Astrocyte (in vitro differentiated cells and primary cell): ENCODE measurements at regions not wholly inside any gene's neighbourhood (a gene's known extent, or its start where the extent isn't known, plus 50 kb on each side); places are given as distances from the start of the nearest gene placed in this dataset.

Experiments
- EZH2 ChIP-seq: IDR thresholded peaks from 2 replicates; pipeline ENCODE4 v1.6.1; 2012; ENCODE audit warnings: mild to moderate bottlenecking, low read length, inconsistent platforms; ENCODE audit not compliant: insufficient read depth
- TF ChIP-seq, protein P1 (sequence below): IDR thresholded peaks from 2 replicates; pipeline ENCODE4 v1.5.1; 2011; ENCODE audit warnings: low read depth, mild to moderate bottlenecking, inconsistent platforms, low read length, moderate library complexity; ENCODE audit not compliant: insufficient read depth

GRCh38 chr3:90043287-90043686, 935.9 kb downstream of the EPHA3 start:
- TF ChIP-seq, protein P1, sequence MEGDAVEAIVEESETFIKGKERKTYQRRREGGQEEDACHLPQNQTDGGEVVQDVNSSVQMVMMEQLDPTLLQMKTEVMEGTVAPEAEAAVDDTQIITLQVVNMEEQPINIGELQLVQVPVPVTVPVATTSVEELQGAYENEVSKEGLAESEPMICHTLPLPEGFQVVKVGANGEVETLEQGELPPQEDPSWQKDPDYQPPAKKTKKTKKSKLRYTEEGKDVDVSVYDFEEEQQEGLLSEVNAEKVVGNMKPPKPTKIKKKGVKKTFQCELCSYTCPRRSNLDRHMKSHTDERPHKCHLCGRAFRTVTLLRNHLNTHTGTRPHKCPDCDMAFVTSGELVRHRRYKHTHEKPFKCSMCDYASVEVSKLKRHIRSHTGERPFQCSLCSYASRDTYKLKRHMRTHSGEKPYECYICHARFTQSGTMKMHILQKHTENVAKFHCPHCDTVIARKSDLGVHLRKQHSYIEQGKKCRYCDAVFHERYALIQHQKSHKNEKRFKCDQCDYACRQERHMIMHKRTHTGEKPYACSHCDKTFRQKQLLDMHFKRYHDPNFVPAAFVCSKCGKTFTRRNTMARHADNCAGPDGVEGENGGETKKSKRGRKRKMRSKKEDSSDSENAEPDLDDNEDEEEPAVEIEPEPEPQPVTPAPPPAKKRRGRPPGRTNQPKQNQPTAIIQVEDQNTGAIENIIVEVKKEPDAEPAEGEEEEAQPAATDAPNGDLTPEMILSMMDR = no peak
- no peak for TF ChIP-seq EZH2
